Caco-2 (cell line): ENCODE measurements at regions not wholly inside any gene's neighbourhood (a gene's known extent, or its start where the extent isn't known, plus 50 kb on each side); places are given as distances from the start of the nearest gene placed in this dataset.

Experiments used
- BruUV-seq: library from RNA; stranded (reverse); fragments of 400-500 nt; replicated peaks from 2 replicates; lab custom pipeline; 2021; lab: Mats Ljungman, UMichigan
- CTCF ChIA-PET: fragments of 300-600 bp; sonication (Branson Sonifier 250); formaldehyde crosslinking; loops from one replicate; lab custom pipeline; 2022; ENCODE audit warnings: antibody characterized with exemption; lab: Charles Lee
- POLR2A ChIA-PET: fragments of 300-600 bp; sonication (Branson Sonifier 250); formaldehyde crosslinking; loops from one replicate; lab custom pipeline; 2022; ENCODE audit warnings: antibody characterized with exemption; lab: Charles Lee
- DNase-seq, 2 experiments: peaks; one replicate each; pipeline versions ENCODE4 v3.0.0 to v3.0.0-alpha.2; 2020 to 2022
- H3K27me3 ChIP-seq: replicated peaks from 2 replicates; pipeline ENCODE4 v1.6.0; 2011; ENCODE audit warnings: low read length; ENCODE audit not compliant: control insufficient read depth, insufficient read depth
- H3K36me3 ChIP-seq: 2 replicates; pipeline ENCODE4 v1.5.1; 2011; ENCODE audit warnings: low read length; ENCODE audit not compliant: control insufficient read depth, insufficient read depth
- H3K4me1 ChIP-seq: fragments of 250-450 bp; sonication (Bioruptor Pico); 2 replicates; pipeline ENCODE4 v1.5.1; 2020; ENCODE audit warnings: mild to moderate bottlenecking
- H3K4me3 ChIP-seq: 2 replicates; pipeline ENCODE4 v1.5.1; 2011; ENCODE audit warnings: low read depth, mild to moderate bottlenecking, control low read depth, low read length
- H3K9me3 ChIP-seq: fragments of 250-450 bp; sonication (Bioruptor Pico); 2 replicates; pipeline ENCODE4 v1.5.1; 2020; ENCODE audit warnings: mild to moderate bottlenecking, moderate library complexity
- H3K27ac Mint-ChIP-seq: one replicate; pipeline ENCODE4 v1.8.0; 2022; ENCODE audit warnings: mixed read lengths; ENCODE audit not compliant: unreplicated experiment
- H3K27me3 Mint-ChIP-seq: one replicate; pipeline ENCODE4 v1.8.0; 2022; ENCODE audit warnings: mixed read lengths; ENCODE audit not compliant: insufficient read depth, unreplicated experiment
- H3K36me3 Mint-ChIP-seq: one replicate; pipeline ENCODE4 v1.8.0; 2022; ENCODE audit warnings: mild to moderate bottlenecking, mixed read lengths; ENCODE audit not compliant: insufficient read depth, unreplicated experiment
- H3K4me1 Mint-ChIP-seq: one replicate; pipeline ENCODE4 v1.8.0; 2022; ENCODE audit warnings: low read depth, mixed read lengths; ENCODE audit not compliant: unreplicated experiment
- H3K4me3 Mint-ChIP-seq: one replicate; pipeline ENCODE4 v1.8.0; 2022; ENCODE audit warnings: mild to moderate bottlenecking, moderate library complexity, mixed read lengths; ENCODE audit not compliant: unreplicated experiment
- H3K9me3 Mint-ChIP-seq: one replicate; pipeline ENCODE4 v1.8.0; 2022; ENCODE audit warnings: mixed read lengths; ENCODE audit not compliant: unreplicated experiment
- CTCF ChIP-seq, 2 experiments: fragments of 200-600 bp in 1 of 2; IDR thresholded peaks; 1 replicate in 1 of 2; 2 replicates in 1 of 2; pipeline versions ENCODE4 v1.5.1 to v1.8.0; 2011 to 2022; ENCODE audit warnings: antibody characterized with exemption in 1 of 2, control low read depth in 1 of 2, inconsistent platforms in 1 of 2, low read depth in 1 of 2, low read length in 1 of 2, mild to moderate bottlenecking in 1 of 2, moderate library complexity in 1 of 2; ENCODE audit not compliant: insufficient read depth in 1 of 2, severe bottlenecking in 1 of 2, unreplicated experiment in 1 of 2
- intact Hi-C: fragments of 100-400 bp; cut with micrococcal nuclease; formaldehyde crosslinking; loops from one replicate; pipeline ENCODE4 v1.10.0; 2022; ENCODE audit not compliant: unreplicated experiment

GRCh38 chr5:68381060-68381459 lies 165.5 kb downstream of the PIK3R1 start:
- H3K27ac Mint-ChIP-seq: no peak overlapping the region
- no peaks in the 10 kb centered on the region for H3K4me1 Mint-ChIP-seq
- intact Hi-C loops: no loop called here
- H3K36me3 Mint-ChIP-seq: no peaks in the 10 kb centered on the region
- no peaks in the 10 kb centered on the region for H3K27me3 ChIP-seq
- no peaks in the 10 kb centered on the region for H3K36me3 ChIP-seq
- BruUV-seq: no TSS peak
- DNase-seq: no peak
- H3K4me1 ChIP-seq: no peaks in the 10 kb centered on the region
- H3K27me3 Mint-ChIP-seq: no peaks in the 10 kb centered on the region
- CTCF ChIA-PET: no interaction called here
- peaks cover 7% of the 10 kb centered on the region for H3K9me3 Mint-ChIP-seq
- no peak for TF ChIP-seq CTCF (IDR thresholded peaks at IDR 0.05; ENCODE audit: insufficient read depth in 1 of 2, low read depth in 1 of 2, low read length in 1 of 2, severe bottlenecking in 1 of 2, unreplicated experiment in 1 of 2)
- POLR2A ChIA-PET: no interaction called here
- no peak overlapping the region for H3K4me3 ChIP-seq
- H3K4me3 Mint-ChIP-seq: no peak overlapping the region
- 0 out of 2 replicates have a peak, but pooled peaks cover 2% of the 10 kb centered on the region for H3K9me3 ChIP-seq

GRCh38 chr5:68381909-68382308 lies 166.4 kb downstream of the PIK3R1 start:
- no peak for TF ChIP-seq CTCF (IDR thresholded peaks at IDR 0.05; ENCODE audit: insufficient read depth in 1 of 2, low read depth in 1 of 2, low read length in 1 of 2, severe bottlenecking in 1 of 2, unreplicated experiment in 1 of 2)
- no peak for DNase-seq
- intact Hi-C loops: no loop called here
- BruUV-seq: no TSS peak
- no peaks in the 10 kb centered on the region for H3K4me1 ChIP-seq
- no peak overlapping the region for H3K4me3 Mint-ChIP-seq
- H3K27ac Mint-ChIP-seq: no peak overlapping the region
- H3K9me3 ChIP-seq: 0 out of 2 replicates have a peak, but pooled peaks cover 2% of the 10 kb centered on the region
- H3K9me3 Mint-ChIP-seq: peaks cover 7% of the 10 kb centered on the region
- no peak overlapping the region for H3K4me3 ChIP-seq
- ChIA-PET CTCF (no interaction called here), POLR2A (no interaction called here)
- no peaks in the 10 kb centered on the region for H3K36me3 ChIP-seq
- no peaks in the 10 kb centered on the region for H3K36me3 Mint-ChIP-seq
- no peaks in the 10 kb centered on the region for H3K27me3 ChIP-seq
- H3K4me1 Mint-ChIP-seq: no peaks in the 10 kb centered on the region
- no peaks in the 10 kb centered on the region for H3K27me3 Mint-ChIP-seq

GRCh38 chr5:68382640-68383039 lies 167.1 kb downstream of the PIK3R1 start:
- intact Hi-C loops: no loop called here
- Mint-ChIP-seq H3K4me1 (no peaks in the 10 kb centered on the region), H3K9me3 (peaks cover 7% of the 10 kb centered on the region), H3K27me3 (no peaks in the 10 kb centered on the region), H3K36me3 (no peaks in the 10 kb centered on the region), H3K4me3 (no peak overlapping the region), H3K27ac (no peak overlapping the region)
- H3K4me1 ChIP-seq: no peaks in the 10 kb centered on the region
- DNase-seq: no peak
- BruUV-seq: no TSS peak
- CTCF ChIA-PET: no interaction called here
- no peaks in the 10 kb centered on the region for H3K27me3 ChIP-seq
- no peak for TF ChIP-seq CTCF (IDR thresholded peaks at IDR 0.05; ENCODE audit: insufficient read depth in 1 of 2, low read depth in 1 of 2, low read length in 1 of 2, severe bottlenecking in 1 of 2, unreplicated experiment in 1 of 2)
- POLR2A ChIA-PET: no interaction called here
- 0 out of 2 replicates have a peak, but pooled peaks cover 2% of the 10 kb centered on the region for H3K9me3 ChIP-seq
- no peaks in the 10 kb centered on the region for H3K36me3 ChIP-seq
- H3K4me3 ChIP-seq: no peak overlapping the region
